ENCODE measurements at regions not wholly inside any gene's neighbourhood (a gene's known extent, or its start where the extent isn't known, plus 50 kb on each side); places are given as distances from the start of the nearest gene placed in this dataset.

DNA sequence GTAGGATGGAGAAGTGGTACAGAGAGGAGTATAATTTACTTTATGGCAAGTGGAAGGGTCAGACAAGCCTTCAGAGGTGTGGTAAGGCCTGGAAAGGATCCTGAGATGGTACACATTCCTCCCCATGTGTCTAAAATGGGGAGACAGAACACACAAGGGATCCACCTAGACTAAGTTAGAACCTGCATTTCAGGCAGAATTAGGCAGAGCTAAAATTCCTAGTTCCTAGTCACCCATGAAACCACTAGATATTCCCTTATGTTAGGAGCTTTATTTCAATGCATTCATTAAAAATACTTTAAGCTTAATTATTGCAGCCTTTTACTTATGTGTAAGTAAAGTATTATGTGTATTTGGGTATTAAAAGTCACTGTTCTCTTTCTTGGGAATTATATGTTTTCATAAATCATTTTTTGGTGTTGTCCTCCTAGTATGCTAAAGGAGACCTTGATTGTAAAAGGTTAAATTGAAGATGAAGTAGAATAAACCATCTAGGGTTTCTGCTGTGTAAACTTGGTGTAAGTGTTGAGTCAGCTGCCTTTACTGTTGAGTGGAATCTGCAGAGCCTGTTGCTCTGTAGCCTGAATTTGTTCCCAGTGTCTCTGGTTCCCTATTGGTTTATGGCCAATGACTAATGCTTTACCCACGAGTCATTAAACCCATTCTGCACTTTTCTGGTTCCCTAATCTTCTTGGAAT, 423.2 kb downstream of the ATP23 start:
- peak; percentile 98 for DNase-seq (ENCODE audit: low spot score)

DNA sequence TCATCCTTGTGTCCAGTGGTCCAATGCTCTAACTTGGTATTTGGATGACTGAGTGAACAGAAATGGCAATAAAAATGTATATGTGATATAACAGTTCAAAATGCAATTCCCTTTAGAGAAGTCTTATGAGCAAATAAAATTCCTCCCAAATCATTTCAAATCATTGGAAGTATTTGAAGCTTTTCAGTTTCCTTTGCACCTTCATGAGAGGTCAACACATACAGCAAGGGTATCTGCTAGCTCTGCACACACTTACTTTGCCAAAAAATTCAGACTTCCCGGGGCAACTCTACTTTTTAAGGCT, 423.7 kb downstream of the ATP23 start:
- no peak for DNase-seq (ENCODE audit: low spot score)

DNA sequence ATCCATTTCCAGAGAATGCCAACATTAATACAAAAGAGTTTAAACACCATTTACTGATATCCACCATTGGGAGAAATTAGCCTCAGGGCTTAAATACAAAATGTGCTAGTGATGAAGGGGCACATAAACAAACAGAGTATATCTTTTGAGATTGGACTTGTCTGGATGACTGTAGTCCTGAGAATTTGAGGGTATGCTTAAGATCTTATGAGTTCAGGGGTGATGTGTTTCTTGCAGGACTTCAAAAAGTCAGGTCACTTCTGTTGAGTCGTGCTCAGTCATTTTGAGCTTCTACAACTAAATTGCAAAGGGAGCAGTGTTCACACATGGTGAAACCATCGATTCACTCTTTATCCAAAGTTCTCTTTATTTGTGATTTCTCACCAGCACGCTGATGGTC, 425.7 kb downstream of the ATP23 start:
- DNase-seq (ENCODE audit: low spot score), result peak; percentile 48

DNA sequence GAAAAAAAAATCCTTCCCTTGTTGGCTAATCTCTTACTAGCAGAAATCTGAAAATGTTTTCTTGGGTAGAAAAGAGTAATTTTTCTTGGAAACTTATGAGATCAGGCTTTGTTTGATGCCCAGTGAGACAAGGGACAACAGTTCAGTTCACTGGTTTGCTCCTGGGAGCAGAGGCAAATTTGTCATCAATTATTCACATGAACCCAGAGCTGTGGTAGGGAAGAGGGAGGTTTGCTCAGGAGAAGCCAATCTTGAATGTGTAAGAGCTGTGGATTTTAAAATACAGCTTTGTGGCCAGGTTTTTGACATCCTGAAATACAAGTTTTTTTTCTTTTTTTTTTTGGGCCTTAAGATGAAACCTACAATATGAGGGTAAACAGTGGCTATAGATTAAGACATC, 426.6 kb downstream of the ATP23 start:
- DNase-seq (ENCODE audit: low spot score), result peak; percentile 74

DNA sequence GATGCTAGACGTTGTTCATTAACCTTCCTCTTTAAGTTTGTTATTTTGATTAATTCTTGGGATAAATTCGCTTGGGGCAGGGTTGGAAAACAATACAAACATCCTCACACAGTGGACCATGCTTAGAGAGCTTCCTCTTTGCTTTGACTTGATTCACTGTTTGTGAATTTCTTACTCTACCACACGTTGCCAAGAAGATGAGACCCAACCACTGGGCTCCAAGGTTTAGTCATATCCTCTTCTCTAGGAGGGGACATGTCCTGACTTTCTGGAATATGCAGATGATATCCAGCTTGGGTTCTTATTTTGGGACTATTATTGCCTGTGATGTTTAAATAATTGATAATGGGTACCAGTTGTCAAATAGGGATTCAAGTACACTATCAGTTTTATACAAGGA, 428.2 kb downstream of the ATP23 start:
- DNase-seq (ENCODE audit: low spot score), result peak; percentile 46

DNA sequence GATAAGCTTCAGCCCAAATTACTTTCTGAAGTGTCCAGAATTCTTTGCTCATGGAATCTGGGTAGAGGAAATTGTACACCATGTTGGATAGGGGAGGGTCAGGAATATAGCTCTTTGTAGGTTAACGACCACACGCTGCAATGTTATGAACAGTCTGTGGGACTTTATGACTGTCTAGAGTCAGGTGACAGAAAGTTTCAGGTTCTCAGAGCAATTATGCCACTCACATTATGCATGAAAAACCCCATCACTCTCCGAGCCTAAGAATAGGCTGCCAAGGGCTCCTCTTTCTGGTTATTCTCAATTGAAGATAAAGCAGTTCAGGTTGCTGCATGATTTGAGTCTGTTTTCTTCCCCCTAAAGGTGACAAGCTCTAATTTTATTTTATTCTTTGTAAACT, 430.9 kb downstream of the ATP23 start:
- no peak for DNase-seq (ENCODE audit: low spot score)

DNA sequence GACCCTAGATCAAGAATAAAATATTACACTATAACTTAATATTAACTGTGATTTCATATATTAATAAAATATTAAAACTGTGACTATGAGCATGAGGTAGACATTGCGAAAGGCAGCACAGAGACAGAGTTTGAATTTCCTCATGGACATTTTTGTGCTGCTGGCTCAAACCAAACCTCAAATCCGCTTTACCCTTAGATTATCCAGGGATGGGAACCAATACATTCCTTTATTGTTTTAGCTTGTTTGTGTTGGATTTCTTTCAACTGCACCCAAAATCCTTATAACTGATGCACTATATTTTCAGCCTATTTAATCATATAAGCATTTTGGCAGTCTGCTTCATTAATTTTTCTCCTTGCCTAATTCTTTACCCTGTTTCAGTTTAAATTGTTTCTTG, 436.7 kb downstream of the ATP23 start:
- DNase-seq (ENCODE audit: low spot score), result no peak

DNA sequence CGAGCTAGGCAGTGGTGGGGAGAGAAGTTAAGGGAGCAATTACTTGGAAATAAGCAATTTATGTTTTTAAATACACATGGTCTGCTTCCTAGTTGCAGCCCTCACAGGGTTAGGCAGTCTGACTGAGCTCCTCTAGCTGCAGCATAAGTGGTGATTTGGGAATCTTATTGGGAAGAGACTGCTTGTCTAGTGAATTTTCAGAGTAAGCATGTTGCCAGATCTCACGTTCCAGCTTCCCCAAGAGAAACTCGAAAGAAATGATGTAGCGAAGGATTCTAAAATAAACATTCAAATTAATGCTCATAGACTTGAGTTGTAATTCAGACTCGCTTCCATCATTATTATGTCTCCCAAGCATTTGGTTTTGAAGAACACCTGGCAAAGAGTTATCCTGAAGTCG, 440.2 kb downstream of the ATP23 start:
- DNase-seq (ENCODE audit: low spot score), result no peak

DNA sequence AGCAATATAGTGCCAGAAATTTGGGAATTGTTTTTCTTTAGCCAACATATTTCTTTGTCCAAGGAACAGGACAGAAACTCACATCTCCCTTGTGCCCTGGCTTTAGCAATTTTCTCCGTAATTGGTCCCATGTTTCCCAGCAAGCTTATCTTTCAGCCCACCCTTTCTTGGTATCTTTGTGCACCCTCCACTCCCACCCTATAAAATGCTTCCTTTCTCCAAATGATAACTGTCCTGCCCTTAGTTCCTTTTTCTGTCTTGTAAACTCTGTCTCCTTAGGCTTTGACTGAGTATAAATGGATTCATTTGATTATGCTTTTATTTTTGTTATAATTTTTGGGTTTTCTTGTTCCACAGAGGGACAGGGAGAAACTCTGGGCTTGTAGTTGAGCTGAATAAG, 442.8 kb downstream of the ATP23 start:
- no peak for DNase-seq (ENCODE audit: low spot score)

DNA sequence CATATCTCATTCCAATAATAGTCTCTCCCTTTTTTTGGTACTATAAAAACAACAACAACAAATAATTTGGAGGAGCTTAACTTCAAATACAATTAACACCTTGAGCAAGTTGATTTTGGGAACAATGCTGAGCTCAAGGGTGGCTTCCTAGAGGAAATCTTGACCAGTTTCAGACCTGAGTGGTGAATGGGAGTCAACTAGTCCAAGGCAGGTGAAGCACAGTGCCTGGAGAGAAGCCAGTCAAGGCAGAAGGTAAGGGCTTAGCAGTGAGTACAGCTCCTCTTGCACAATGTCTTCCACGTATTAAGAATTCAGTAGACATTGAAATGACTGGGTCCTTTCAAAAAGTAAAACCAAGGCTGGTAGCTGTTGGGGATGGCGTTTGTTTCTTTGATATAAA, 444.8 kb downstream of the ATP23 start:
- DNase-seq (ENCODE audit: low spot score), result no peak

DNA sequence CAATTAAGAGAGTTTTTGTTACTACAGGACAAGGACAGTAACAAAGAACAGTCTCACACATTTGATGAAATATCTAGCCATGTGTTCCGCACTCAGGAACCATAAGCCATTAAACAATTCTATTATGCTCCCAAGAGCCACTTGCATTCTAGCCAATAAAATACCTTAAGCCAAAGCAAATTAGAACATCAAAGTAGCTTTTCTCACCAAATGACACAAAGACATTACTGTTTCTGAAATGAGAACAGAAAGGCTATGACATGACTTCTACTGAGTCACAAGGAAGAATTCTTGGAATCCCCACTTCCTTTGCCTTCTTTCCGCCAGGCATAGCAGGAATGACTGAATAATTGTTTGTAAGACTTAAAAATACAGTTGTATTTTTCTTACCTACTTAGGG, 445.8 kb downstream of the ATP23 start:
- peak; percentile 92 for DNase-seq (ENCODE audit: low spot score)

DNA sequence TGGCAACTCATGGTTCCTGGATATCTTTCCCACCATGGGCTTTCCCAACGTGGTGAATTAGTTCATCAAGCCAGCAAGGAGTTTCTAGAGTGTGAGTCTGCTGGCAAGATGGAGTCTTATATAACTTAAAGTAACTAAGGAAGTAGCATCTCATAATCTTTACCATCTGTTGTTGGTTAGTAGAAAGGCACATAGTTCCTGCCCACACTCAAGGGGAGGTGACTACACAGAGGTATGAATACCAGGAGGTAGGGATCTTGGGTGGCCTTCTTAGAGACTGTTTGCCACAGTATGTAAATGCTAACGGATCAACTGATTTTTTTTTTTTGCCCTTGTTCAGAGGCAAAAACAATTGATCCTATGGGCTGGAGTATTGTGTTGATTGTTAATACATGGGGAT, 446.9 kb downstream of the ATP23 start:
- DNase-seq (ENCODE audit: low spot score), result peak; percentile 28

DNA sequence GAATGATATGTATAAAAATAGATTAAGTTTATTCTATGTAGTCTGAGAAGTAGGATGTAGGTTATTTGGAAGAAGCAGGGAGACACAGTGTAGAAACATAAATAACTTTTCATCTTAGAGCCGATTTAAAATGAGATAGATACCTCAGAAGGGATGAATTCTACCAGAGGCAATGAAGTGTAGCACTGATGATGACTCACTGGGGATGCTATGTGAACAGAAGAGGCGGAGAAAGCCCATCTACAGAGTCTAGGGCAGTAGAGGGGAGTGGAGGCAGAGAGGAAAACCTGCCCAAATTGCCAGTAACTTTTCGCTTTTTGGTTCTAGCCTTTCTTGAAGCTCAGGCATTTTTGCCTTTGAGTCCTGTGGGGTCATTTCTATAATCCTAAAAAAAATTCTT, 451.8 kb downstream of the ATP23 start:
- peak; percentile 80 for DNase-seq (ENCODE audit: low spot score)

DNA sequence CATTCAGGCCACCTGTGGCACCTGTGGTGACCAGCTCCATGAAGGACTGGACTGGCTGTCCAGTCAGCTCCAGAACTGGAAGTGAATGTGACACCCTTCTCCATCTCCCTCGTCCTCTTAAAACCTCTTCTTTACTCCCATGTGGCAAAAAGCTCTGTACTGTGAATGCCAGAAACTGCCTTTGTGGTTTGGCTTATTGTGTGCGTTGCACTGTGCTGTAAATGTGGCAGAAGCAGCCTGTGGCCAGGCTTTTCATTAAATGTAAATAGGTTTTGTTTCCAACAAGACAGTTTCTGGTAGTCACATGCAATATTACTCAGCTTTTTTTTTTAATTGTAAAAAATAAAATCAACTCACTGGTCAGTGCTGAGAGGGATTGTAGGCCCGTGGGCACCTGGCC, 453.7 kb downstream of the ATP23 start:
- peak; percentile 7 for DNase-seq (ENCODE audit: low spot score)

DNA sequence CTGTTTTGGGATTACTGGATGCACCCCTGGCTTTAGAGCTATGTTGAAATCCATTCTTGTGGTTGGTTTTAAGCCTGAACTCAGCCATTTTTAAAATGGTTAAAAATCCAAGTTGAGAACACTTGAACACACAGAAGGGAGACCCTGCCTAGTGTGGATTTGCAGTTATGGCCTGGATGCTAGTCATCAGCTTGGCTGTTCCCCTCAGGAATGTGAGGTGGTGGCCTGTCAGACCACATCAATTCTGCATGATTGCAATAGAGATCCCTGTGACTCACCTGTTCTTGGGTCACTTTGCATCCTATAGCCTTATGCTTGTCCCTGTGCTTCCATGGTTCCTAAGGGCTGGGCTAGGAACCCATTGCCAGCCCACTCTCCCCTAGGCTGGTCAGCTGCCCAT, 454.1 kb downstream of the ATP23 start:
- peak; percentile 92 for DNase-seq (ENCODE audit: low spot score)

DNA sequence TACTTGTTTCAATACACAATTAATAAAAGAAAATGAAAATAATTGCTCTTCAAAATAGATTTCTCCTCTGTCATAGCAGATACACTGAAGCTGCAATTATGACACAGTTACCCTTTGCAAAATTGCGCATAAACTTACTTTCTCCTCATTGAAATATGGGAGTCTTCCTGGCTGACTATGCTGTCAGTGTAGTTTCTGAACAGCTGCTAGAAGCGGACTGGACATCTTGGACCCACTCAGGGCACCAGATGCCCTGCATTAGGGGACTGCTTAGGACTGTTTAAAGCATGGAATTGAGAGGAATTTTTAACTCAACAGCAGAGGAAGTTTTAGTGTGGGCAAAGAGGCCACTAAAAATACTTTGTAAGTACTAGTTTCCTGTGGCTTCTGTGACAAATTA, 454.9 kb downstream of the ATP23 start:
- no peak for DNase-seq (ENCODE audit: low spot score)

DNA sequence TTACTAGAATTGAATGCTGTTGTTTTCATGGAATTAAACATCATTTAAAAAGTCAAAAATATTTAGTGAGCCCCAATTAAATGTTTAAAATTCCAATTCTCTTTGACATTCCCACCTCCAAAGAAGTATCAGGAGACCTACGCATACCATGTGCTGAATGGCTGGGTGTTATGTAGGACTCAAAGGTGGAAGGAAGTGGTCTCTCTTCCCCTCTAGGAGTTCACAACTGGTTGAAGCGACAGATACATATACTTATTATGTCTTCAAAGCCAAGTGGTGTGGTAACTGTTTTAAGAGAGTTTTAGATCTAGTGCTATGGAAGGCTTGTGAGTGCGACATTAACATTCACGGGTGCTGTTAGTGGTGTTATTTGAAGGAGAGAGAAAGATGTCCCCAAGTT, 464.0 kb downstream of the ATP23 start:
- no peak for DNase-seq (ENCODE audit: low spot score)

DNA sequence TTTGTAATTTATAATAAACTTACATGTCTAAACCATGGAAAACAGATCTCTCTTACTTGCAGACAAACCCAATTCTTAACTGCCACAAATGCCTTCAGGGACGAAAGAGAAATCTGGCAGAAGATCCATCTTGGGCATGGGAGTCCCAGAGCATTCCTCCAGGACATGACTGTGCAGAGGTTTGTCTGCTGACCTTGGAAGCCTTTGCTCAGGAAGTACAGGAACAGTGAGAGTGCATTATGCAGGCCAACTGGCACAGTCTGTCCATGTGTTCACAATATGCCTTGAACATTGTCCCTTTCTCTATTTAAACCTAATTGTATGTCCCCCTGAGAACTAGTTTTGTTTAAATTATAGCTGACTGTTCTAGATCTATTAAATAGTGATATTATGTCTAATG, 467.1 kb downstream of the ATP23 start:
- DNase-seq (ENCODE audit: low spot score), result no peak

DNA sequence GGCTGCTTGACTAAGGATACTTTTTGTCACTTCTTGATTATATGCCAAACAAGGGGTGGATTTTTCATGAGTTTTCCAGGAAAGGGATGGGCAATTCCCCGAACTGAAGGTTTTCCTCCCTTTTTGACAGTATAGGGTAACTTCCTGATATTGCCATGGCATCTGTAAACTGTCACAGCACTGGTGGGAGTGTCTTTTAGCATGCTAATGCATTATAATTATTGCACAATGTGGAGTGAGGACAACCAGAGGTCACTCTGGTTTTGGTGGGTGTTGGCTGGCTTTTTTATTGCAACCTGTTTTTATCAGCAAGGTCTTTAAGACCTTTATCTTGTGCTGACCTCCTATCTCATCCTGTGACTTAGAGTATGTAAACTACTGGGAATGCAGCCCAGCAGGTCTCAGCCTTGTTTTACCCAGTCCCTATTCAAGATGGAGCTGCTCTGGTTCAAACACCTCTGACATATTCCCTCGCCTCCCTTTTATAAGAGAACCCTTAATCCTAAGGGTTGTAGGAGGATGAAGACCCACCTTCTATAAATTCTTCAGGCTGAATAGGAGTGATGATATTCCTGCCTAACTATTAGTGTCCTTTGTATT, 471.2 kb downstream of the ATP23 start:
- no peak for DNase-seq (ENCODE audit: low spot score)

DNA sequence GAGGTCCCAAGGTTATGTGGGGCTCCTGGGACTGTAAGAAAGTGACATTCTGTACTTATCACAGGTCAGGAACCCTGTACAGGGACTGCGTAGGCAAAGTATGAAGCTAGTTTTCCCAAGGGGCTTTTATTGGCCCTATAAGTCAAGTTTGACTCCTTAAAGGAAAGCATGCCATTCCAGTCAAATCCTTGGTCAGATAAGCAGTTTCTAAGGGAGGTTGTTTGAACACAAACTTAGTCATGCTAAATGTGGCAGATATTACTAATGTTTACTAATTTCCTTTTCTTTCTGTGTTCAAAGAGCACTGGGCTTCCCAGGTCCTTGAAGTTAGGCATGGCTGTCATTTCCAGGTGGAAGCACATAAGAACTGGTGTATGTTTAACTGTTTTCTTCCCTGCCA, 472.4 kb downstream of the ATP23 start:
- DNase-seq (ENCODE audit: low spot score), result peak; percentile 82

DNA sequence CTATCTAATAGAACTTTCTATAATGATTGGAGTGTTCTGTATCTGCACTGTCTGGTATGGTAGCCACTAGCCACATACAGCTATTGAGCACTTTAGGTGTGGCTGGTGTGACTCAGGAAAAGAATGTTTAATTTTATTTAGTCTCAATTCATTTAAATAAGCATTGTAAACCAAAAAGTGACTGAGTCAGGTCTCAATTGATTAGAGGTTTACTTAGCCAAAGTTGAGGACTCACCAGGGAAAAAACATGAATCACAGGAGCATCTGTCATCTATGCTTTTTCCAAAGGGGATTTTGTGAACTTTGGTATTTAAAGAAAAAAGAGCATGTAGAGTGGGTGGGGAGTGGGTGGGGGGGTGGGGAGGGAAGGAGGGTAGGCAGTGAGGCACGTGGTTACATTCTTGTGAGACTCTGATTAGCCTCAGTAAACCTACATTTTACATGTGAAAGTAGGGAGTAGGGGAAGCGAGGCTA, 473.1 kb downstream of the ATP23 start:
- peak; percentile 74 for DNase-seq (ENCODE audit: low spot score)

DNA sequence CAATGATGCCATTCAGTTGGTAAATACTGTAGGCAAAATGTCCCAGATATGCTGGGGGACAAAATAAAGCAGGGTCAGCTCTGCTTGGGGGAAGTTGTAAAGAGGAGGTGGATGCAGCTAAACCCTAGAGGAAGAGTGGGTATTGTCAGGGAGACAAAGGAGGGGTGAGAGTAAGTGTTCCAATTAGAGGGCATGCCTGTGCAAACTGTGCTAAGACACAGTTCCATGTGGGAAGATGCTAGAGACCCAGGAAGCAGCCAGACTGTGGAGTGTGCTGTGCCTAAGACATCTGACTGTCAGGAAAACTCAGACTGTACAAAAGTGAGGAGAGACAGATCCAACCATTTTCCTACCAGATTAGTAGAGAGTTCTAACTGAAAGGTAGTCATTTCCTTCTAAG, 474.3 kb downstream of the ATP23 start:
- no peak for DNase-seq (ENCODE audit: low spot score)

DNA sequence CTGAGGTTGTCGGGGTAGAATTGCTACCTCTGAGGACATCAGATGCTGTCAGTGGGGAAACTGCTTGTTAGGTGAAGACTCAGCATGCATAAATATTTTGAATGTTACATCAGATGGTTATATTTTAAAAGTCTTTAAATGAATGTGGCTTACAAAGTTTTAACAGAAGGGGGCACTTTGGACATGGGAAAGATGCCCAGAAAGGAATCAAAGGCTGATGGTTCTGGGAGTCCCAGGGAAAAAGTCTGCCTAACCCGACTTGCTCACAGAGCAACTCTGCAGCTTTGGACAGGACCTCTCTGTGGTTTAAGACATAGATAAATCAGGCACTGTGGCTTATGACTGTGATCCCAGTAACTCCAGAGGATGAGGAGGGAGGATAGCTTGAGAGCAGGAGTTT, 474.9 kb downstream of the ATP23 start:
- peak; percentile 63 for DNase-seq (ENCODE audit: low spot score)

DNA sequence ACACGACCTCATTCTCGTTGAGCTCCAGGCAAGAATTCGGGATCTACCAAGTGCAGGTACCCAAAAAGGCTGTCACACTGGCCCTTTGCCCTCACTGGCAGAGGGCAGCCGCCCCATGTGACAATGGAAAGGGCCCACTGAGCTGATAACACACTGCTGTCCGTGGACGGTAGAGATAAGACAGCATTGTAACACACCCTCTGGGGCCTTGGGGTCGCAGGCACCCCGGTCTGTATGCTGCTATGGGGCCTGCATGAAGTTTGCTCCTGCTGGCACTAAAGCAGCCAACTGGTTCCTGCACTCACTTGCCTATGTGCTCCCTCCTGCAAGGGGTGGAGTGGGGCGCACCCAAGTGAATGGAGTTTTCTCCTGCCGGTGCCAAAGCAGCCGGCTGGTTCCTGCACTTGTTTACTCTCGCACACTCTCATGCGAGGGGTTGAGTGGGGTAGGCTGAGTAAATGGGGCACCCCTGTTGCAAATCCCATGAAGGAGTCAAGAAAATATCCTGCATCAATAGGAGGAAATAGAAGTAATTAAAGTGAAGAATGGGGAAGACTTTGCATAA, 477.9 kb downstream of the ATP23 start:
- DNase-seq (ENCODE audit: low spot score), result no peak

All from kidney tubule cell (primary cell).